H1 (cell line): ENCODE measurements at regions not wholly inside any gene's neighbourhood (a gene's known extent, or its start where the extent isn't known, plus 50 kb on each side); places are given as distances from the start of the nearest gene placed in this dataset.

ENCODE experiments used
- CTCF ChIA-PET: fragments of 300-600 bp; sonication (Branson Sonifier 250); formaldehyde crosslinking; loops from one replicate; lab custom pipeline; 2021; ENCODE audit not compliant: partially characterized antibody; lab: Charles Lee
- POLR2A ChIA-PET: fragments of 300-600 bp; sonication (Branson Sonifier 250); formaldehyde crosslinking; loops from one replicate; lab custom pipeline; 2021; ENCODE audit warnings: inconsistent platforms; ENCODE audit not compliant: partially characterized antibody; lab: Charles Lee
- DNase-seq, 2 experiments: peaks; one replicate each; pipeline versions ENCODE4 v3.0.0 to v3.0.0-alpha.2; 2010 to 2022; ENCODE audit warnings: low spot score in 2 of 2, low read depth in 1 of 2, mixed read lengths in 1 of 2
- FAIRE-seq: peaks from 2 replicates; lab custom pipeline; 2011; peaks lifted over from hg19 to GRCh38; lab: Jason Lieb, UNC
- H2AFZ ChIP-seq: 2 replicates; pipeline ENCODE4 v1.8.1; 2012; ENCODE audit warnings: low read length, inconsistent platforms
- H2AK5ac ChIP-seq: 2 replicates; pipeline ENCODE4 v1.6.1; 2013; ENCODE audit warnings: low read depth, low read length
- H2BK120ac ChIP-seq: replicated peaks from 2 replicates; pipeline ENCODE3; 2013; ENCODE audit warnings: low read depth, low read length, inconsistent platforms
- H2BK12ac ChIP-seq: 2 replicates; pipeline ENCODE4 v1.6.1; 2013; ENCODE audit warnings: low read depth, low read length
- H2BK15ac ChIP-seq: 2 replicates; pipeline ENCODE4 v1.6.1; 2013; ENCODE audit warnings: low read length
- H2BK20ac ChIP-seq: 2 replicates; pipeline ENCODE4 v1.6.1; 2013; ENCODE audit warnings: low read length
- H2BK5ac ChIP-seq: 2 replicates; pipeline ENCODE4 v1.6.1; 2013; ENCODE audit warnings: low read depth, low read length
- H3K14ac ChIP-seq: 2 replicates; pipeline ENCODE4 v1.6.1; 2013; ENCODE audit warnings: inconsistent platforms; ENCODE audit not compliant: insufficient read length
- H3K18ac ChIP-seq: 2 replicates; pipeline ENCODE4 v1.6.1; 2013; ENCODE audit warnings: low read length; ENCODE audit errors: extremely low read depth
- H3K23ac ChIP-seq: 2 replicates; pipeline ENCODE4 v1.6.1; 2013; ENCODE audit warnings: inconsistent platforms; ENCODE audit not compliant: insufficient read length
- H3K23me2 ChIP-seq: 2 replicates; pipeline ENCODE4 v1.6.1; 2013; ENCODE audit warnings: low read depth, low read length
- H3K27ac ChIP-seq: 2 replicates; pipeline ENCODE4 v1.6.1; 2011; ENCODE audit warnings: low read depth, low read length, inconsistent platforms
- H3K27me3 ChIP-seq, 4 experiments: replicated peaks in 1 of 4; 1 replicate in 1 of 4; 2 replicates in 3 of 4; pipeline versions ENCODE4 v1.6.1 to v1.8.1; 2011 to 2013; ENCODE audit warnings: low read length in 3 of 4, mild to moderate bottlenecking in 3 of 4, inconsistent platforms in 2 of 4, mixed read lengths in 2 of 4, moderate library complexity in 1 of 4; ENCODE audit not compliant: control insufficient read depth in 3 of 4, insufficient read depth in 3 of 4; ENCODE audit errors: extremely low read depth in 1 of 4
- H3K36me3 ChIP-seq, 4 experiments: 2 replicates each; pipeline versions ENCODE4 v1.6.1 to v1.8.1; 2011 to 2013; ENCODE audit warnings: mild to moderate bottlenecking in 4 of 4, low read length in 3 of 4, moderate library complexity in 2 of 4, control low read depth in 1 of 4, inconsistent platforms in 1 of 4; ENCODE audit not compliant: insufficient read depth in 4 of 4, control insufficient read depth in 2 of 4
- H3K4ac ChIP-seq: replicated peaks from 2 replicates; pipeline ENCODE3; 2013; ENCODE audit warnings: low read length, low read depth, mixed read lengths, inconsistent platforms; ENCODE audit not compliant: insufficient read length
- H3K4me1 ChIP-seq, 4 experiments: replicated peaks in 1 of 4; 1 replicate in 1 of 4; 2 replicates in 3 of 4; pipeline versions ENCODE4 v1.6.1 to v1.8.1; 2011 to 2013; ENCODE audit warnings: low read length in 3 of 4, inconsistent platforms in 2 of 4, mixed read lengths in 1 of 4; ENCODE audit not compliant: insufficient read depth in 4 of 4, control insufficient read depth in 3 of 4
- H3K4me2 ChIP-seq, 2 experiments: 2 replicates each; pipeline versions ENCODE4 v1.6.1 to v1.8.1; 2011 to 2013; ENCODE audit warnings: low read depth in 2 of 2, low read length in 2 of 2, control low read depth in 1 of 2, inconsistent platforms in 1 of 2, mild to moderate bottlenecking in 1 of 2; ENCODE audit not compliant: insufficient read depth in 1 of 2
- H3K4me3 ChIP-seq, 4 experiments: fragments of 200-600, 300-600 bp in 1 of 4; sonication (generic), shearing (Covaris generic), sonication (Bioruptor Twin) in 1 of 4; 2 replicates each; pipeline versions ENCODE4 v1.5.1 to v1.8.1; 2011 to 2016; ENCODE audit warnings: low read length in 4 of 4, low read depth in 3 of 4, control low read depth in 2 of 4, inconsistent platforms in 2 of 4, mild to moderate bottlenecking in 2 of 4, mixed read lengths in 1 of 4, moderate library complexity in 1 of 4; ENCODE audit not compliant: insufficient read depth in 2 of 4; ENCODE audit errors: extremely low read depth in 1 of 4
- H3K56ac ChIP-seq: replicated peaks from 2 replicates; pipeline ENCODE3; 2013; ENCODE audit warnings: low read depth, mild to moderate bottlenecking, mixed read lengths, low read length, inconsistent platforms; ENCODE audit not compliant: insufficient read length
- H3K79me1 ChIP-seq: 2 replicates; pipeline ENCODE4 v1.6.1; 2013; ENCODE audit warnings: low read depth, low read length, control low read depth
- H3K79me2 ChIP-seq, 2 experiments: 2 replicates each; pipeline versions ENCODE4 v1.6.1 to v1.8.1; 2012 to 2013; ENCODE audit warnings: low read length in 2 of 2, mild to moderate bottlenecking in 2 of 2, inconsistent platforms in 1 of 2; ENCODE audit not compliant: insufficient read depth in 2 of 2, control insufficient read depth in 1 of 2
- H3K9ac ChIP-seq, 4 experiments: replicated peaks in 1 of 4; 1 replicate in 1 of 4; 2 replicates in 3 of 4; pipeline versions ENCODE4 v1.6.1 to v1.8.1; 2011 to 2013; ENCODE audit warnings: low read depth in 3 of 4, low read length in 3 of 4, control low read depth in 2 of 4, mild to moderate bottlenecking in 2 of 4, moderate library complexity in 2 of 4, inconsistent platforms in 1 of 4; ENCODE audit errors: extremely low read depth in 1 of 4
- H3K9me3 ChIP-seq, 2 experiments: 2 replicates each; pipeline versions ENCODE4 v1.6.1 to v1.8.1; 2012 to 2013; ENCODE audit warnings: mild to moderate bottlenecking in 2 of 2, moderate library complexity in 2 of 2, control low read depth in 1 of 2, inconsistent platforms in 1 of 2, low read depth in 1 of 2, low read length in 1 of 2, mixed read lengths in 1 of 2; ENCODE audit not compliant: insufficient read depth in 2 of 2
- H4K20me1 ChIP-seq, 2 experiments: replicated peaks in 1 of 2; 2 replicates each; pipeline versions ENCODE3 to v1.8.1; 2011 to 2013; ENCODE audit warnings: inconsistent platforms in 2 of 2, low read length in 2 of 2, mild to moderate bottlenecking in 1 of 2; ENCODE audit not compliant: insufficient read depth in 2 of 2, control insufficient read depth in 1 of 2
- H4K5ac ChIP-seq: 2 replicates; pipeline ENCODE4 v1.6.1; 2013; ENCODE audit warnings: low read length, low read depth, mixed read lengths, inconsistent platforms; ENCODE audit not compliant: insufficient read length
- H4K8ac ChIP-seq: 2 replicates; pipeline ENCODE4 v1.8.0; 2013; ENCODE audit warnings: mild to moderate bottlenecking, moderate library complexity, low read length, inconsistent platforms; ENCODE audit not compliant: insufficient read depth; ENCODE audit errors: extremely low read depth
- H4K91ac ChIP-seq: replicated peaks from 2 replicates; pipeline ENCODE3; 2013; ENCODE audit warnings: low read length, mixed read lengths, inconsistent platforms; ENCODE audit not compliant: insufficient read length
- BACH1 ChIP-seq: IDR thresholded peaks from 2 replicates; pipeline ENCODE4 v1.6.1; 2012; ENCODE audit warnings: low read length, improper control_type of control experiment
- EZH2 ChIP-seq: fragments of 200-600 bp; sonication (generic); IDR thresholded peaks from 2 replicates; pipeline ENCODE4 v1.7.1; 2012; ENCODE audit warnings: low read depth, mild to moderate bottlenecking, moderate library complexity, low read length, inconsistent platforms; ENCODE audit not compliant: severe bottlenecking
- FOSL1 ChIP-seq: IDR thresholded peaks from 2 replicates; pipeline ENCODE4 v1.6.1; 2011; ENCODE audit warnings: mild to moderate bottlenecking, low read depth, low read length, moderate library complexity; ENCODE audit not compliant: insufficient read depth
- GTF2F1 ChIP-seq: IDR thresholded peaks from 2 replicates; pipeline ENCODE4 v1.6.1; 2012; ENCODE audit warnings: low read depth, low read length, improper control_type of control experiment, borderline replicate concordance
- JUND ChIP-seq: IDR thresholded peaks from 2 replicates; pipeline ENCODE4 v1.6.1; 2011; ENCODE audit warnings: mild to moderate bottlenecking, improper control_type of control experiment, low read length
- POLR2AphosphoS5 ChIP-seq: IDR thresholded peaks from 2 replicates; pipeline ENCODE4 v1.6.1; 2011; ENCODE audit warnings: low read depth, low read length
- POU5F1 ChIP-seq: IDR thresholded peaks from 2 replicates; pipeline ENCODE4 v1.6.1; 2011; ENCODE audit warnings: low read depth, mild to moderate bottlenecking, low read length, moderate library complexity
- SIN3A ChIP-seq, 2 experiments: IDR thresholded peaks in 1 of 2; conservative IDR thresholded peaks in 1 of 2; 2 replicates each; pipeline ENCODE4 v1.6.1; 2011 to 2012; ENCODE audit warnings: low read length in 2 of 2, improper control_type of control experiment in 1 of 2, low read depth in 1 of 2, mild to moderate bottlenecking in 1 of 2
- whole genome bisulfite sequencing, 2 experiments: shearing (Covaris generic) in 1 of 2; methylation state at CpG; one replicate each; pipeline versions ENCODE4 v1.1.6 to v1.1.7; 2013 to 2015; ENCODE audit warnings: low lambda C conversion rate in 2 of 2, mixed read lengths in 2 of 2, inconsistent platforms in 1 of 2, low coverage in 1 of 2, missing lambda C conversion rate in 1 of 2; ENCODE audit not compliant: insufficient replicate concordance in 2 of 2, insufficient coverage in 1 of 2, insufficient read length in 1 of 2; ENCODE audit errors: extremely low coverage in 1 of 2, missing lambda C conversion rate in 1 of 2; 5-methylcytosine and 5-hydroxymethylcytosine counted together

- Histone ChIP-seq H3K23me2 (no peaks in the 10 kb centered on the region), H3K14ac (no peak overlapping the region), H3K4me3 (no peak overlapping the region), H3K79me2 (no peaks in the 10 kb centered on the region), H2BK12ac (no peak overlapping the region), H3K18ac (no peak overlapping the region), H3K36me3 (no peaks in the 10 kb centered on the region), H2BK5ac (no peak overlapping the region), H3K56ac (no peak overlapping the region), H4K20me1 (no peaks in the 10 kb centered on the region), H3K9me3 (no peaks in the 10 kb centered on the region), H3K27me3 (no peaks in the 10 kb centered on the region), H4K91ac (no peak overlapping the region), H2BK20ac (no peak overlapping the region), H3K4me1 (no peaks in the 10 kb centered on the region), H2AFZ (no peak overlapping the region), H4K8ac (no peak overlapping the region), H2BK15ac (no peak overlapping the region), H4K5ac (no peak overlapping the region), H3K79me1 (no peaks in the 10 kb centered on the region), H3K9ac (no peak overlapping the region), H3K27ac (no peak overlapping the region), H3K23ac (no peak overlapping the region), H2AK5ac (no peak overlapping the region), H3K4ac (no peak overlapping the region), H2BK120ac (no peak overlapping the region), H3K4me2 (no peak overlapping the region)
- ChIA-PET CTCF (interaction anchor here (1.0 to 1.9 kb wide), 3 partner anchors 53 to 195 kb away, joined by 3 to 7 read pairs (median 3); no protein-coding TSS in a partner anchor), POLR2A (no interaction called here)
- peak in 1 of 2 experiments; percentile 24 for DNase-seq
- 86% methylated on average over 4 of the region's 5 CpGs; no CpG with 5 or more reads in 1 of the 2 experiments for WGBS, 2 experiments
- no peak for FAIRE-seq
- no peak for TF ChIP-seq POLR2AphosphoS5
- TF ChIP-seq POU5F1, result no peak
- TF ChIP-seq JUND, result no peak
- TF ChIP-seq FOSL1, result no peak
- no peak for TF ChIP-seq BACH1
- no peak for TF ChIP-seq EZH2
- TF ChIP-seq GTF2F1, result no peak
- TF ChIP-seq SIN3A (conservative IDR thresholded peaks at IDR 0.05 in 1 of 2, IDR thresholded peaks at IDR 0.05 in 1 of 2; ENCODE audit: low read depth in 1 of 2, low read length in 2 of 2), result no peak
Measured at GRCh38 chr2:45121236-45121927, 112.1 kb upstream of the SIX2 start.
